Subcutaneous abdominal adipose tissue (tissue), 5 donors: ENCODE measurements at regions not wholly inside any gene's neighbourhood (a gene's known extent, or its start where the extent isn't known, plus 50 kb on each side); places are given as distances from the start of the nearest gene placed in this dataset.

ENCODE experiments used
- H3K27ac ChIP-seq: one replicate; pipeline ENCODE4 v1.7.0; 2013; ENCODE audit warnings: low read depth, mild to moderate bottlenecking, inconsistent platforms, low read length, moderate library complexity
- H3K27me3 ChIP-seq, 5 donors: one replicate each; pipeline ENCODE4 v1.7.0; 2013; ENCODE audit warnings: low read length in 5 of 5, inconsistent platforms in 1 of 5; ENCODE audit not compliant: control insufficient read depth in 5 of 5, insufficient read depth in 4 of 5
- H3K36me3 ChIP-seq, 5 donors: one replicate each; pipeline ENCODE4 v1.7.0; 2013; ENCODE audit warnings: low read length in 5 of 5; ENCODE audit not compliant: control insufficient read depth in 5 of 5, insufficient read depth in 5 of 5
- H3K4me1 ChIP-seq, 5 donors: one replicate each; pipeline ENCODE4 v1.7.0; 2013; ENCODE audit warnings: low read length in 5 of 5, mild to moderate bottlenecking in 3 of 5, moderate library complexity in 1 of 5; ENCODE audit not compliant: control insufficient read depth in 5 of 5, insufficient read depth in 5 of 5
- H3K4me3 ChIP-seq, 5 donors: one replicate each; pipeline ENCODE4 v1.7.0; 2013; ENCODE audit warnings: low read length in 5 of 5, low read depth in 1 of 5
- H3K9ac ChIP-seq, 5 donors: one replicate each; pipeline ENCODE4 v1.7.0; 2013; ENCODE audit warnings: low read length in 5 of 5, mild to moderate bottlenecking in 4 of 5, moderate library complexity in 3 of 5
- H3K9me3 ChIP-seq, 5 donors: one replicate each; pipeline ENCODE4 v1.7.0; 2013; ENCODE audit warnings: low read length in 5 of 5; ENCODE audit not compliant: control insufficient read depth in 5 of 5
- donor health status: healthy.
- donor health status: healthy.
- donor health status: healthy.
- donor health status: healthy.
- donor health status: healthy.

DNA sequence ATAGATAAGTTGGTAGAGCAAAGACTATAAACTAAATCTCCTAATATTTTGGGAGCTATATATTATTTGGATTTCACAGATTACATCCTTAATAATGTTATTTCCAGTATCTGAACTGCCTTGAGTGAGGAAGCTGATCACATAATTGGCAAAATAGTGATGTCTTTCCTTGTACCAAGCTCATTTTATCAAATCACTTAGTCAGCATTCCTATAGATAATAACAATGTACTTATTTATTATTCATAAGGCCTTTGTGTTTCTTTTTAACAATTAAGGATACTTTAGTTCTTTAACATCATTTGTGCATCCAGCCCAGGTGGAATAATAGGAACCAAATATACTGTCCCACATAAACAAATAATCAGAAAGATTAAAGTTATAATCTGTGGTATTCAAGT is 1093.6 kb downstream of the PCDH18 start:
- H3K9me3 ChIP-seq, result no peaks in the 10 kb centered on the region
- no peak overlapping the region for H3K4me3 ChIP-seq
- H3K27ac ChIP-seq, result no peak overlapping the region
- H3K36me3 ChIP-seq, result no peaks in the 10 kb centered on the region
- no peaks in the 10 kb centered on the region for H3K27me3 ChIP-seq
- no peak overlapping the region for H3K9ac ChIP-seq
- H3K4me1 ChIP-seq, result no peaks in the 10 kb centered on the region

DNA sequence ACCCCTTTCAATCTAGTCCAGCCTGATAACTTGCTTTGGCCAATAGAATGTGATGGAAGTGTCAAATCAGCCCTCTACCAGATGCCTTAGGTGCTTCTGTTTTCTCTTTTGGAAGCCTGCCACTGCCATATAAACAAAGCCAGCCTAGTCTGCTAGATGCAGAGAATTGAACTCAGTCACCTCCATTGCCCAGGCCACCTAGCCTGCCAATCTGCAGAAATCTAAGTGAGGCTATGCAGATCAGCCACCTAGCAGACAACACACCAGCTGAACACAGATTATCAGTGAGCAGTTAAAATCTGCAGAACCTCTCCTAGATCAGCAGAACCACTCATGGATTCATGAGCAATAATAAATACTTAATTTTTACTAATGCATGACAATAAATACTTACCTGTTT is 1108.2 kb downstream of the PCDH18 start:
- Histone ChIP-seq H3K9ac (no peak overlapping the region), H3K36me3 (no peaks in the 10 kb centered on the region), H3K9me3 (no peaks in the 10 kb centered on the region), H3K4me3 (no peak overlapping the region), H3K27me3 (no peaks in the 10 kb centered on the region), H3K4me1 (no peaks in the 10 kb centered on the region), H3K27ac (no peak overlapping the region)

DNA sequence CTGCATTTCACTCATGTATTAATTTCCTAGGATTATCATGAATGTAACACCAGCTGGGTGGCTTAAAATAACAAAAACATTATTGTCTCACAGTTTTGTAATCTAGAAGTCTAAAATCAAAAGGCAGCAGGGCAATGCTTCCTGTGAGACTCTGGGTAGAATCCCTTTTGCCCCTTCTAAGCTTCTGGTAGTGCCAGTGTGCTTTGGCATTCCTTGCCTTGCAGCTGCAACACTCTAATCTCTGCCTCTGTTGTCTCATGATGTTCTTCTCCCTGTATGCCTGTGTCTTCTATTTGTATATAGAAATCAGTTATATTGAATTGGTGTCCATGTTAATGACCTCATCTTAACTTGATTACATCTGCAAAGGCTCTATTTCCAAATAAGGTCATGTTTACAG is 1117.3 kb downstream of the PCDH18 start:
- H3K4me1 ChIP-seq, result peaks cover 0 to 4% (median 0%) of the 10 kb centered on the region in 5 donors
- H3K4me3 ChIP-seq, result no peak overlapping the region
- H3K9ac ChIP-seq, result no peak overlapping the region
- H3K27me3 ChIP-seq, result no peaks in the 10 kb centered on the region
- H3K27ac ChIP-seq, result no peak overlapping the region
- no peaks in the 10 kb centered on the region for H3K9me3 ChIP-seq
- no peaks in the 10 kb centered on the region for H3K36me3 ChIP-seq

DNA sequence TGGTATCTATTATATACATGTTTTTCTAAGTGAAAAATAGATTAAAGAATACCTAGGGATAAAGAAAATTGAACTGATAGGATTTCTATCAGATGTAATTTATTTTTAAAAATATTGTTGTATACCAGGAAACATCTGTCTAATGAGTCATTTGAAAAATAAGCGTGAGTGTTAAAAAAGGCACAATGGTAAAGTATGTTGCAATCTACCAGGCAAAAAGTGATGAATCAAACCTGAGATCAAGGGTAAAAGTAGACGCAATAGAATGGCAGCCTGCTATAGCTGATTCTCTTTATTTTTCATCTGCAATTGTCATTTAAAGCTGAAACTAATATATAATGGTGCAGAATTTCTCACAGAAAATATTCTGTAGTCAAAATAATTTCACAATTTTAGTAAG is 1119.6 kb downstream of the PCDH18 start:
- peaks cover 0 to 4% (median 0%) of the 10 kb centered on the region in 5 donors for H3K4me1 ChIP-seq
- H3K27ac ChIP-seq, result no peak overlapping the region
- H3K9me3 ChIP-seq, result no peaks in the 10 kb centered on the region
- no peaks in the 10 kb centered on the region for H3K27me3 ChIP-seq
- no peak overlapping the region for H3K4me3 ChIP-seq
- no peaks in the 10 kb centered on the region for H3K36me3 ChIP-seq
- H3K9ac ChIP-seq, result no peak overlapping the region

DNA sequence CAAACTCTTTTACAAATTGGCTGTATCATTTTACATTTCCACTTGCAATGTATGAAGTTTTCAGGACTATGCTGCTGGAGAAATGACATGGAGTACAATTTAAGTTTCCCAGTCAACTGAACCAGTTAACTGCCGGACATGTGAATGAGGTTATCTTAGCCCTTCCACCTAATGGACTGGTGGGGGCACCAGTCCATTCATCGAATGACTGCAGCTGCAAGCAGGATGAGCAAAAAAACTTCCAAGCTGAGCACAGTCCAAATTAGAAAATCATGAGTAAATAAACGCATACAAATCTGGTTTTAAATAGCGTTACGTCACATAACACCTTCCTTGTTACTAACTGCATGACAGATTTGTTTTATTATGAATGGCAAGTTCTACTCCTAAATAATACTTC is 1131.5 kb downstream of the PCDH18 start:
- Histone ChIP-seq H3K4me1 (no peaks in the 10 kb centered on the region), H3K27me3 (no peaks in the 10 kb centered on the region), H3K36me3 (no peaks in the 10 kb centered on the region), H3K9me3 (peaks cover 0 to 2% (median 0%) of the 10 kb centered on the region in 5 donors), H3K9ac (no peak overlapping the region), H3K4me3 (no peak overlapping the region), H3K27ac (no peak overlapping the region)

DNA sequence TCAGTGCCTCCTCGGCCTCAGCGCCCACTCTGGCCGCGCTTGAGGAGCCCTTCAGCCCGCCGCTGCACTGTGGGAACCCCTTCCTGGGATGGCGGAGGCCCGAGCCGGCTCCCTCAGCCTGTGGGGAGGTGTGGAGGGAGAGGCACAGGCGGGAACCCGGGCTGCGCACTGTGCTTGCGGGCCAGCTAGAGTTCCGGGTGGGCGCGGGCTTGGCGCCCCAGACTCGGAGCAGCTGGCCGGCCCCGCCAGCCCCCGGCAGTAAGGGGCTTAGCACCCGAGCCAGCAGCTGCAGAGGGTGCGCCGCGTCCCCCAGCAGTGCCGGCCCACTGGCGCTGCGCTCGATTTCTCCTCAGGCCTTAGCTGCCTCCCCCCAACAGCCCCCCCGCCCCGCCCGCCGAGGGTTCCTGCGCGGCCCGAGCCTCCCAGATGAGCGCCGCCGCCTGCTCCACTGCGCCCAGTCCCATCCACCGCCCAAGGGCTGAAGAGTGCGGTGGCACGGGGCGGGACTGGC is 1137.0 kb downstream of the PCDH18 start:
- Histone ChIP-seq H3K27me3 (no peaks in the 10 kb centered on the region), H3K4me3 (no peak overlapping the region), H3K9ac (no peak overlapping the region), H3K4me1 (no peaks in the 10 kb centered on the region), H3K9me3 (peaks cover 0 to 2% (median 0%) of the 10 kb centered on the region in 5 donors), H3K27ac (no peak overlapping the region), H3K36me3 (no peaks in the 10 kb centered on the region)

DNA sequence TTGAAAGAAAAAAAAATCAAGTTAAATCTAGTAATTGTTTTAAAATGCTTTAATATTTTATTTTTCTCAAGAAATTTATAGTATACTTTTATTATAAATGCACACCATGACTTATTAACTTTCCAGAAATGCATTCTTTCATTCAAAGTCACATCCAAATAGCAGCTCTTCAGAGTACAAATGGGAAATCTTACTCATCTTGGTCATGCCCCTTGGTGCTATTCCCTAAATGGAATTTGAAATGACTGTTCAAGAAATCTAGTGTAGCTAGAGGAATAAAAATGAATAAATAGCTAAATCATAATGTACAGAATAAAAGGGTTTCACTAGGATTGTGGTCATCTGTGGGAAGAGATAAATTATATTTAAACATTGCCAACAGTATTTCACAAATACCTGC is 1139.7 kb downstream of the PCDH18 start:
- Histone ChIP-seq H3K36me3 (no peaks in the 10 kb centered on the region), H3K27ac (no peak overlapping the region), H3K9ac (no peak overlapping the region), H3K27me3 (no peaks in the 10 kb centered on the region), H3K9me3 (peaks cover 0 to 2% (median 0%) of the 10 kb centered on the region in 5 donors), H3K4me3 (no peak overlapping the region), H3K4me1 (no peaks in the 10 kb centered on the region)

DNA sequence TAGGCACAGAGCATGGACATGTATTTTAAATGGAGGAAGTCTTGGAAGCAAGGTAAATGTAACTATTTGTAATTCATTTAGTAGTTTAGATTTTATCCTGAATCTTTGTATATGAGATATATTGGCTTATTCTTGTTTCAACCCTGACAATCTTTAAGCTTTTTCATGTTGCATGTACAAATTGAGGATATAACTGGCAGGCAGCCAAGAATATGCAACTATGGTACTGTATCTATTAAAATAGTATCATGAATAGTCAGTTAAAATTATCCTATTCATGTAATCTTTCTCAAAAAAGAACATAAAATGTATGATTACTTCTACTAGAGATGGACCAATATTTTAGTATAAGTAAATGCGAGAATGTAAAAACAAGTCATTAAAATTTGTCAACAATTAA is 1141.5 kb downstream of the PCDH18 start:
- Histone ChIP-seq H3K27ac (no peak overlapping the region), H3K27me3 (no peaks in the 10 kb centered on the region), H3K4me1 (no peaks in the 10 kb centered on the region)

DNA sequence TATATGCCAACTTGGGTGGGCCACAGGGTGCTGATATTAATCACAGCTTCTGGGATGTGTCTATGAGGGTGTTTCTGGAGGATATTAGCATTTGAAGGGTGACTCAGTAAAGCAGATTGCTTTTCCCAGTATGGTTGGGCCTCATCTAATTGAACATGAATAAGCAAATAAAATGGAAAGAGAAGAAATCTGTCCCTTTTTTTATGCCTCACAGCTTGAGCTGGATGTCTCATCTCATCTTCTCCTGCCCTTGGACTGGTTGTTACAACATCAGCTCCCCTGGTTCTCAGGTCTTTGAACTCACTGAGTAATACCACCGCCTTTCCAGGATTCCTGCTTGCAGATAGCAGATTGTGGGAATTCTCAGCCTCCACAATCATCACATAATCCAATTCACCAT is 1149.2 kb downstream of the PCDH18 start:
- no peaks in the 10 kb centered on the region for H3K36me3 ChIP-seq
- no peak overlapping the region for H3K4me3 ChIP-seq
- no peaks in the 10 kb centered on the region for H3K4me1 ChIP-seq
- no peak overlapping the region for H3K27ac ChIP-seq
- H3K27me3 ChIP-seq, result no peaks in the 10 kb centered on the region
- no peaks in the 10 kb centered on the region for H3K9me3 ChIP-seq
- H3K9ac ChIP-seq, result no peak overlapping the region

More for the DNA sequence above, 1141.5 kb downstream of the PCDH18 start:
- Histone ChIP-seq H3K9me3 (no peaks in the 10 kb centered on the region), H3K4me3 (no peak overlapping the region), H3K9ac (no peak overlapping the region), H3K36me3 (no peaks in the 10 kb centered on the region)

DNA sequence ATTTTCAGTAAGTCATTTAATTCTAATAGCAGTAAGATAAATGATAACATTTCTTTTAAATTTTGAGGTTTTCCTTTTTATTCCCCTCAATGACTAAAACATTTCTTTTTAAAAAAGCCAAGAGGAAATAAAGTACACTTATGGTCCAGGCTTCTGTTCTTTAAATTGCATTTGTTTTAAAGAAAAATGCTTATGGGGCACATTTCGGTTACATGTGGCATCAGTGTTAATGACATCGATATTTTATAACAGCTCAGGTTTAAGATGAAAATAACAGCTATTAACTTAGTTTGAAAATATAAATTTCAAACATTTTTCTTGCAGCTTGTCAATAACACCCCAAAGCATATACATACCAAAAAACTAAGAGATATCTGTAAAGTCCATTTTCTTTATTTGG is 1161.1 kb downstream of the PCDH18 start:
- Histone ChIP-seq H3K36me3 (no peaks in the 10 kb centered on the region), H3K4me1 (no peaks in the 10 kb centered on the region), H3K9me3 (no peaks in the 10 kb centered on the region), H3K27ac (no peak overlapping the region), H3K27me3 (no peaks in the 10 kb centered on the region), H3K4me3 (no peak overlapping the region), H3K9ac (no peak overlapping the region)

DNA sequence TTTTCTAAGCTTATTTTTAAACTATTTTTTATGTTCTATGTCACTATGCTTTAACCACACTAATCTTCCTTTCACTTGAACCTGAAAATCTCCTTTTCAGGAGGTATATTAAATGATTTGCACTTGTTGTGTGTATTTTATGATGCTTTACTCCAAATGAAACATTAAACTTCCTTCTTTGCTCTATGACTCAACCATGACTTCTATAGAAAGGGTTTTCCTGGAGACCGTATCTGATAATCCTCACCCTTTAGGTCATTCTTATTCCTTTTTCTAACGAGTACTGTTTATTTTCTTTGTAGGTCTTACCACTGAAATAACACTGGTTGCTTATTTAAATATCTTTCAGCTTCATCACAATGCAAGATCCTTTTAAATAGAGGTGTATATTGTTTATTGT is 1163.2 kb downstream of the PCDH18 start:
- Histone ChIP-seq H3K27ac (no peak overlapping the region), H3K27me3 (no peaks in the 10 kb centered on the region), H3K36me3 (no peaks in the 10 kb centered on the region), H3K4me1 (no peaks in the 10 kb centered on the region), H3K9ac (no peak overlapping the region), H3K9me3 (no peaks in the 10 kb centered on the region), H3K4me3 (no peak overlapping the region)
